ENCODE measurements at regions not wholly inside any gene's neighbourhood (a gene's known extent, or its start where the extent isn't known, plus 50 kb on each side); places are given as distances from the start of the nearest gene placed in this dataset.

GRCh38 chr10:3968727-3969126, 183.7 kb upstream of the KLF6 start:
- TF ChIP-seq CTCF (conservative IDR thresholded peaks at IDR 0.05; ENCODE audit: low read depth, low read length) (no peak), EZH2 (IDR thresholded peaks at IDR 0.05; ENCODE audit: low read length, unreplicated experiment) (no peak), EZH2phosphoT487 (IDR thresholded peaks at IDR 0.05; ENCODE audit: borderline replicate concordance, low read length) (no peak)

Measured in PC-3 (cell line).